ENCODE measurements at regions not wholly inside any gene's neighbourhood (a gene's known extent, or its start where the extent isn't known, plus 50 kb on each side); places are given as distances from the start of the nearest gene placed in this dataset.

DNA sequence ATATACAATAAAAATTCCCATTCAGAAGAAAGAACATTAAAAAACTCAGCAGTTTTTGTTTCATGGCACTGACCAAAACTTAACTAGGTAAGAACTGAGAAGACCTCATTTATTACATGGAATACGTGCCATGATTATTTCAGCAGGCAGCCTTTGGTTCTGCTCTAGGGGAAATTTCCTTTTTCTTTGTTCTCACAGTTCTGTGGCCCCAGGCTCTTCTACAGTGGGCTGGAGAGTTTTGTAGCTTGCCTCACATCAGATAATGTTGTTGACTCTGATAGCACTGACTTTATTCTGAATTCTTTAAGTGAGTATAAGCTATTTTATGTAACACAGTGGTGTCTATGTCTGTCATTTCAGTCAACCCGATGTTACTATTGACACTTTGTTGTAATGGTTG, 844.3 kb downstream of the TBC1D32 start:
- no peak for TF ChIP-seq POLR2AphosphoS5 (IDR thresholded peaks at IDR 0.05; ENCODE audit: low read depth, low read length)
- TF ChIP-seq CHD2 (IDR thresholded peaks at IDR 0.05; ENCODE audit: low read length, partially characterized antibody) = no peak
- no peak for TF ChIP-seq CTCF (IDR thresholded peaks at IDR 0.05)
- TF ChIP-seq TEAD4 (IDR thresholded peaks at IDR 0.05; ENCODE audit: borderline replicate concordance, insufficient read depth) = no peak
- no peak for TF ChIP-seq FOSL2 (IDR thresholded peaks at IDR 0.05; ENCODE audit: borderline replicate concordance, low read depth)
- no peak for TF ChIP-seq SIN3A (IDR thresholded peaks at IDR 0.05; ENCODE audit: borderline replicate concordance, low read depth, low read length)
- no peak for TF ChIP-seq REST (IDR thresholded peaks at IDR 0.05; ENCODE audit: low read depth, low read length)
- no peak for TF ChIP-seq EP300 (IDR thresholded peaks at IDR 0.05; ENCODE audit: borderline replicate concordance in 1 of 2, low read depth in 1 of 2, low read length in 1 of 2)
- no peak for TF ChIP-seq ZBTB33 (IDR thresholded peaks at IDR 0.05; ENCODE audit: borderline replicate concordance, low read depth)
- TF ChIP-seq, protein P1, sequence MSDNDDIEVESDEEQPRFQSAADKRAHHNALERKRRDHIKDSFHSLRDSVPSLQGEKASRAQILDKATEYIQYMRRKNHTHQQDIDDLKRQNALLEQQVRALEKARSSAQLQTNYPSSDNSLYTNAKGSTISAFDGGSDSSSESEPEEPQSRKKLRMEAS (IDR thresholded peaks at IDR 0.05; ENCODE audit: low read depth) = no peak
- no peak for TF ChIP-seq FOXM1 (IDR thresholded peaks at IDR 0.05; ENCODE audit: low read depth)
- TF ChIP-seq EZH2phosphoT487 (IDR thresholded peaks at IDR 0.05; ENCODE audit: borderline replicate concordance, low read depth) = no peak
- TF ChIP-seq RXRA (IDR thresholded peaks at IDR 0.05; ENCODE audit: borderline replicate concordance, low read depth) = no peak
- TF ChIP-seq RAD21 (IDR thresholded peaks at IDR 0.05; ENCODE audit: low read length) = no peak
